ENCODE measurements at regions not wholly inside any gene's neighbourhood (a gene's known extent, or its start where the extent isn't known, plus 50 kb on each side); places are given as distances from the start of the nearest gene placed in this dataset.
"Not testable (repeated sequence)": the region's sequence is repeated elsewhere in the genome, so short reads cannot be mapped to it uniquely, and the experiment has no call there.

- TF ChIP-seq, protein P1, sequence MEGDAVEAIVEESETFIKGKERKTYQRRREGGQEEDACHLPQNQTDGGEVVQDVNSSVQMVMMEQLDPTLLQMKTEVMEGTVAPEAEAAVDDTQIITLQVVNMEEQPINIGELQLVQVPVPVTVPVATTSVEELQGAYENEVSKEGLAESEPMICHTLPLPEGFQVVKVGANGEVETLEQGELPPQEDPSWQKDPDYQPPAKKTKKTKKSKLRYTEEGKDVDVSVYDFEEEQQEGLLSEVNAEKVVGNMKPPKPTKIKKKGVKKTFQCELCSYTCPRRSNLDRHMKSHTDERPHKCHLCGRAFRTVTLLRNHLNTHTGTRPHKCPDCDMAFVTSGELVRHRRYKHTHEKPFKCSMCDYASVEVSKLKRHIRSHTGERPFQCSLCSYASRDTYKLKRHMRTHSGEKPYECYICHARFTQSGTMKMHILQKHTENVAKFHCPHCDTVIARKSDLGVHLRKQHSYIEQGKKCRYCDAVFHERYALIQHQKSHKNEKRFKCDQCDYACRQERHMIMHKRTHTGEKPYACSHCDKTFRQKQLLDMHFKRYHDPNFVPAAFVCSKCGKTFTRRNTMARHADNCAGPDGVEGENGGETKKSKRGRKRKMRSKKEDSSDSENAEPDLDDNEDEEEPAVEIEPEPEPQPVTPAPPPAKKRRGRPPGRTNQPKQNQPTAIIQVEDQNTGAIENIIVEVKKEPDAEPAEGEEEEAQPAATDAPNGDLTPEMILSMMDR (IDR thresholded peaks at IDR 0.05), result not testable (repeated sequence)
- not testable (repeated sequence) for TF ChIP-seq EP300 (IDR thresholded peaks at IDR 0.05)
These were observed 397.3 kb downstream of the RAP2B start for GRCh38 chr3:153559366-153559765.

Data from esophagus muscularis mucosa (tissue), 3 donors.